ENCODE measurements at regions not wholly inside any gene's neighbourhood (a gene's known extent, or its start where the extent isn't known, plus 50 kb on each side); places are given as distances from the start of the nearest gene placed in this dataset.
A peak's percentile ranks its signal among the peaks of the same experiment; 100 is the strongest.

GRCh38 chr7:17016402-17017010 lies 134.7 kb upstream of the AGR3 start (continued):
- TF ChIP-seq SIX4 (CRISPR knock-in tag; IDR thresholded peaks at IDR 0.05) (peak; percentile 84), ZNF766 (CRISPR knock-in tag; IDR thresholded peaks at IDR 0.05; ENCODE audit: borderline replicate concordance) (peak; percentile 58; the same call in 1 of the 2 replicates), MIER2 (CRISPR knock-in tag; IDR thresholded peaks at IDR 0.05) (no peak), ZNF800 (CRISPR knock-in tag; IDR thresholded peaks at IDR 0.05) (no peak), ZNF576 (CRISPR knock-in tag; IDR thresholded peaks at IDR 0.05) (no peak), TAF15 (IDR thresholded peaks at IDR 0.05; ENCODE audit: low read depth, low read length, poor library complexity, severe bottlenecking) (no peak), CBX1 (IDR thresholded peaks at IDR 0.05; ENCODE audit: low read depth) (no peak), HNF1A (IDR thresholded peaks at IDR 0.05; ENCODE audit: low read depth) (0 out of 2 replicates have a peak, but pooled peaks have one; percentile 36), HNF1A (CRISPR knock-in tag; IDR thresholded peaks at IDR 0.05; ENCODE audit: borderline replicate concordance) (peak; percentile 86), SRF (IDR thresholded peaks at IDR 0.05; ENCODE audit: low read depth, low read length) (0 out of 2 replicates have a peak, but pooled peaks have one; percentile 7), RFX5 (IDR thresholded peaks at IDR 0.05; ENCODE audit: low read depth, low read length) (no peak), THAP9 (CRISPR knock-in tag; IDR thresholded peaks at IDR 0.05; ENCODE audit: borderline replicate concordance) (no peak), TP53 (CRISPR knock-in tag; conservative IDR thresholded peaks at IDR 0.05) (no peak), KDM6A (CRISPR knock-in tag; IDR thresholded peaks at IDR 0.05; ENCODE audit: low read depth) (no peak; the same call in 1 of the 2 replicates), EZH2 (conservative IDR thresholded peaks at IDR 0.05; ENCODE audit: low read depth, low read length) (no peak), EP300 (IDR thresholded peaks at IDR 0.05; ENCODE audit: low read depth in 2 of 2, low read length in 2 of 2) (peak in 1 of 2 experiments; percentile 90; a peak in 2 of 4 replicates), EP300 (CRISPR knock-in tag; IDR thresholded peaks at IDR 0.05; ENCODE audit: borderline replicate concordance) (peak; percentile 96), PRPF4 (IDR thresholded peaks at IDR 0.05; ENCODE audit: low read depth, low read length, poor library complexity, severe bottlenecking) (no peak), TFE3 (CRISPR knock-in tag; IDR thresholded peaks at IDR 0.05) (peak; percentile 55; the same call in 1 of the 2 replicates), ZFX (CRISPR knock-in tag; IDR thresholded peaks at IDR 0.05; ENCODE audit: low read depth) (no peak)

All from HepG2 (cell line).